ENCODE measurements at regions not wholly inside any gene's neighbourhood (a gene's known extent, or its start where the extent isn't known, plus 50 kb on each side); places are given as distances from the start of the nearest gene placed in this dataset.

DNA sequence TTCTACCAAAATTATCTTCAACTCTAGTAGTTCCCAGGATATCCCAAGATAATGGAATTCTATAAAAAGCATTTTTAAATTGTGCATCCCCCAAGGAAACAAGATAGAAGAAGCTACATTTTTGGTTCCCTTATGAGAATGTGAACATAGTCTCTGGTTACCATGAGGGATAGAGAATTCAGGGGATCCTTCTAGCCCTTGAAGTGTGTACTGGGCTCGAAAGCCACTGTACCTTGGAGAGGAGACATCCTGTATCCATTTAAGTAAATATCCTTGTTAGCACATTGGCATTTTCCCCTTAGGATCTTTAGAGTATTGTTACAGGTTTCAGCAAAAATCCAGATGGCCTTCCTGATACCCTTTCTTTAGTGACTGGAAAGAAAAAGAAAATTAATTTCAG, 228.5 kb downstream of the RTP5 start:
- H4K5ac ChIP-seq (ENCODE audit: insufficient read length, low read depth, low read length): no peak overlapping the region
- H3K27me3 ChIP-seq (replicated peaks in 1 of 4; ENCODE audit: control insufficient read depth in 3 of 4, extremely low read depth in 1 of 4, insufficient read depth in 3 of 4, low read length in 3 of 4): no peaks in the 10 kb centered on the region; a peak in 1 of 7 replicates
- no peak overlapping the region for H2BK15ac ChIP-seq (ENCODE audit: low read length)
- no peaks in the 10 kb centered on the region for H3K4me1 ChIP-seq (replicated peaks in 1 of 4; ENCODE audit: control insufficient read depth in 3 of 4, insufficient read depth in 4 of 4, low read length in 3 of 4)
- no peak overlapping the region for H4K8ac ChIP-seq (ENCODE audit: extremely low read depth, insufficient read depth, low read length)
- H2AFZ ChIP-seq (ENCODE audit: low read length): no peak overlapping the region
- H2AK5ac ChIP-seq (ENCODE audit: low read depth, low read length): no peak overlapping the region
- H3K56ac ChIP-seq (replicated peaks; ENCODE audit: insufficient read length, low read depth, low read length): no peak overlapping the region
- H3K23ac ChIP-seq (ENCODE audit: insufficient read length): no peak overlapping the region
- no peaks in the 10 kb centered on the region for H4K20me1 ChIP-seq (replicated peaks in 1 of 2; ENCODE audit: control insufficient read depth in 1 of 2, insufficient read depth in 2 of 2, low read length in 2 of 2)
- no peaks in the 10 kb centered on the region; a peak in 1 of 8 replicates for H3K36me3 ChIP-seq (ENCODE audit: control insufficient read depth in 2 of 4, insufficient read depth in 4 of 4, low read length in 3 of 4)
- H3K79me1 ChIP-seq (ENCODE audit: low read depth, low read length): no peaks in the 10 kb centered on the region
- H2BK120ac ChIP-seq (replicated peaks; ENCODE audit: low read depth, low read length): no peak overlapping the region
- DNase-seq (ENCODE audit: low read depth in 1 of 2, low spot score in 2 of 2) (no peak), FAIRE-seq (no peak)
- 100% methylated on average over 1 of the region's 1 CpG; no CpG with 5 or more reads in 1 of the 2 experiments for WGBS, 2 experiments (ENCODE audit: extremely low coverage in 1 of 2, insufficient coverage in 1 of 2, insufficient read length in 1 of 2, insufficient replicate concordance in 2 of 2, low coverage in 1 of 2, low lambda C conversion rate in 2 of 2, missing lambda C conversion rate in 1 of 2)
- H4K91ac ChIP-seq (replicated peaks; ENCODE audit: insufficient read length, low read length): no peak overlapping the region
- H3K18ac ChIP-seq (ENCODE audit: extremely low read depth, low read length): no peak overlapping the region
- ChIA-PET POLR2A (ENCODE audit: partially characterized antibody) (no interaction called here), CTCF (ENCODE audit: partially characterized antibody) (interaction anchor here (1.2 kb wide), 1 partner anchor 64 kb away, joined by 3 read pairs; no protein-coding TSS in a partner anchor)
- H3K14ac ChIP-seq (ENCODE audit: insufficient read length): no peak overlapping the region
- H2BK20ac ChIP-seq (ENCODE audit: low read length): no peak overlapping the region
- H3K9me3 ChIP-seq (ENCODE audit: insufficient read depth in 2 of 2, low read depth in 1 of 2, low read length in 1 of 2): no peaks in the 10 kb centered on the region
- TF ChIP-seq SRF (IDR thresholded peaks at IDR 0.05; ENCODE audit: low read depth, low read length) (no peak), SAP30 (IDR thresholded peaks at IDR 0.05; ENCODE audit: insufficient read depth, insufficient replicate concordance, low read length) (no peak), RNF2 (IDR thresholded peaks at IDR 0.05; ENCODE audit: borderline replicate concordance, low read depth, low read length, missing control alignments, poor library complexity, severe bottlenecking) (no peak), JUN (IDR thresholded peaks at IDR 0.05; ENCODE audit: low read depth, low read length) (no peak)
- TF ChIP-seq, protein P1, sequence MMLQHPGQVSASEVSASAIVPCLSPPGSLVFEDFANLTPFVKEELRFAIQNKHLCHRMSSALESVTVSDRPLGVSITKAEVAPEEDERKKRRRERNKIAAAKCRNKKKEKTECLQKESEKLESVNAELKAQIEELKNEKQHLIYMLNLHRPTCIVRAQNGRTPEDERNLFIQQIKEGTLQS (IDR thresholded peaks at IDR 0.05; ENCODE audit: insufficient read depth, low read depth, low read length): no peak
- TF ChIP-seq, protein P2, sequence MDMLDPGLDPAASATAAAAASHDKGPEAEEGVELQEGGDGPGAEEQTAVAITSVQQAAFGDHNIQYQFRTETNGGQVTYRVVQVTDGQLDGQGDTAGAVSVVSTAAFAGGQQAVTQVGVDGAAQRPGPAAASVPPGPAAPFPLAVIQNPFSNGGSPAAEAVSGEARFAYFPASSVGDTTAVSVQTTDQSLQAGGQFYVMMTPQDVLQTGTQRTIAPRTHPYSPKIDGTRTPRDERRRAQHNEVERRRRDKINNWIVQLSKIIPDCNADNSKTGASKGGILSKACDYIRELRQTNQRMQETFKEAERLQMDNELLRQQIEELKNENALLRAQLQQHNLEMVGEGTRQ (IDR thresholded peaks at IDR 0.05; ENCODE audit: low read length): no peak
- H3K4me2 ChIP-seq (ENCODE audit: insufficient read depth in 1 of 2, low read depth in 2 of 2, low read length in 2 of 2): no peak overlapping the region
- H3K4me3 ChIP-seq (ENCODE audit: extremely low read depth in 1 of 4, insufficient read depth in 2 of 4, low read depth in 3 of 4, low read length in 4 of 4): no peak overlapping the region
- no peak overlapping the region for H3K27ac ChIP-seq (ENCODE audit: low read depth, low read length)
- no peak overlapping the region for H2BK12ac ChIP-seq (ENCODE audit: low read depth, low read length)
- H3K79me2 ChIP-seq (ENCODE audit: control insufficient read depth in 1 of 2, insufficient read depth in 2 of 2, low read length in 2 of 2): no peaks in the 10 kb centered on the region
- no peak overlapping the region for H3K4ac ChIP-seq (replicated peaks; ENCODE audit: insufficient read length, low read depth, low read length)
- no peaks in the 10 kb centered on the region for H3K23me2 ChIP-seq (ENCODE audit: low read depth, low read length)
- no peak overlapping the region for H2BK5ac ChIP-seq (ENCODE audit: low read depth, low read length)
- H3K9ac ChIP-seq (replicated peaks in 1 of 4; ENCODE audit: extremely low read depth in 1 of 4, low read depth in 3 of 4, low read length in 3 of 4): no peak overlapping the region

All from H1 (cell line).